IPS-18a (cell line): ENCODE measurements at regions not wholly inside any gene's neighbourhood (a gene's known extent, or its start where the extent isn't known, plus 50 kb on each side); places are given as distances from the start of the nearest gene placed in this dataset.

Source experiments
- H3K27ac ChIP-seq: one replicate; pipeline ENCODE4 v1.5.1; 2013; ENCODE audit warnings: low read length
- H3K27me3 ChIP-seq: one replicate; pipeline ENCODE4 v1.6.1; 2013; ENCODE audit warnings: mild to moderate bottlenecking, low read length; ENCODE audit not compliant: control insufficient read depth, insufficient read depth
- H3K36me3 ChIP-seq: one replicate; pipeline ENCODE4 v1.6.1; 2013; ENCODE audit warnings: low read depth, low read length; ENCODE audit not compliant: control insufficient read depth
- H3K4me1 ChIP-seq: one replicate; pipeline ENCODE4 v1.6.1; 2013; ENCODE audit warnings: low read depth, low read length; ENCODE audit not compliant: control insufficient read depth
- H3K4me3 ChIP-seq: one replicate; pipeline ENCODE4 v1.5.1; 2013; ENCODE audit warnings: low read length
- H3K9ac ChIP-seq: one replicate; pipeline ENCODE4 v1.6.1; 2013; ENCODE audit warnings: mild to moderate bottlenecking, low read length, moderate library complexity
- H3K9me3 ChIP-seq: one replicate; pipeline ENCODE4 v1.6.1; 2013; ENCODE audit warnings: low read depth, low read length; ENCODE audit not compliant: control insufficient read depth

- Histone ChIP-seq H3K27ac (no peak overlapping the region), H3K9ac (no peak overlapping the region), H3K27me3 (no peaks in the 10 kb centered on the region), H3K9me3 (no peaks in the 10 kb centered on the region), H3K4me3 (no peak overlapping the region), H3K36me3 (no peaks in the 10 kb centered on the region), H3K4me1 (peaks cover 4% of the 10 kb centered on the region)
Observed at GRCh38 chr16:13291591-13292333, 390.4 kb downstream of the SHISA9 start.

DNA sequence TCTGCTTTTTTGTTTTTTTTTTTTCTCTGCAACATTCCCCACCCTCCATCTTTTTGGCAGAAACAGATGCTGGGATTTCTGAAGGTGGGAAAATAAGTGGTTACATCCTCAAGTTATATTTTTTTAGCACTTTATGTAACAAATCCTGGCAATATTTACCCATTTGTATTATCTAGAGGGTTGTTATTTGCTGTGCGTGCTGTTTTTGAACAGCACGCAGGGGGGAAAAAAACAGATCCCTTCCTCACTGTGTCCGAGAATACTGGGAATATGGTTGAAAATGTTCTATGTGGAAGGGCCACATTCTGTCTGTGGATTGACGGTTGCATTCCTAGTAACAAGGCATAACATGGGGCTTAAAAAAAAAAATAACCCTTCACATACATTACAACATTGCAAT is 394.8 kb downstream of the SHISA9 start:
- no peak overlapping the region for H3K9ac ChIP-seq
- H3K27me3 ChIP-seq = no peaks in the 10 kb centered on the region
- H3K4me1 ChIP-seq = peaks cover 4% of the 10 kb centered on the region
- H3K4me3 ChIP-seq = no peak overlapping the region
- no peaks in the 10 kb centered on the region for H3K36me3 ChIP-seq
- H3K27ac ChIP-seq = no peak overlapping the region
- H3K9me3 ChIP-seq = no peaks in the 10 kb centered on the region

DNA sequence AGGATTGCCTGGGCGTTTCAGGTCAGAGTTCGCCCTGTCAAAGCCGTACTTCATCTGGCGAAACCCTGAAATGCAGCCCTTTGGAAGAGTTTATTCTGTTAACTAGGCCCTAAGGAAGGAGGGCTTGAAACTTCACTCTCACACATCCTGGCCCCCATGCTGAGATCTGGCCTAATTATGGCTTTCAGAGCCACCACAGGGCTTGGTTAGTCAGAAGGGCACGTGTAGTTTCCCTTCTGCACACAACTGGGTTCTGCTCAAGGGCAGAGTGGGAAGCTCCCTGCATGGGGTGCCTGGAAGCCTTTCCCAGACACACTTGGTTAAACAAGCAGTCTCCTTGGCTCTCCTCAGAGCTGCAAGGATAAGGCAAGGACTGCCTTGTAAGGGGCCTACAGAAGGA is 397.3 kb downstream of the SHISA9 start:
- Histone ChIP-seq H3K4me3 (no peak overlapping the region), H3K9me3 (no peaks in the 10 kb centered on the region), H3K36me3 (no peaks in the 10 kb centered on the region), H3K27me3 (no peaks in the 10 kb centered on the region), H3K27ac (no peak overlapping the region), H3K9ac (no peak overlapping the region), H3K4me1 (peaks cover 4% of the 10 kb centered on the region)

DNA sequence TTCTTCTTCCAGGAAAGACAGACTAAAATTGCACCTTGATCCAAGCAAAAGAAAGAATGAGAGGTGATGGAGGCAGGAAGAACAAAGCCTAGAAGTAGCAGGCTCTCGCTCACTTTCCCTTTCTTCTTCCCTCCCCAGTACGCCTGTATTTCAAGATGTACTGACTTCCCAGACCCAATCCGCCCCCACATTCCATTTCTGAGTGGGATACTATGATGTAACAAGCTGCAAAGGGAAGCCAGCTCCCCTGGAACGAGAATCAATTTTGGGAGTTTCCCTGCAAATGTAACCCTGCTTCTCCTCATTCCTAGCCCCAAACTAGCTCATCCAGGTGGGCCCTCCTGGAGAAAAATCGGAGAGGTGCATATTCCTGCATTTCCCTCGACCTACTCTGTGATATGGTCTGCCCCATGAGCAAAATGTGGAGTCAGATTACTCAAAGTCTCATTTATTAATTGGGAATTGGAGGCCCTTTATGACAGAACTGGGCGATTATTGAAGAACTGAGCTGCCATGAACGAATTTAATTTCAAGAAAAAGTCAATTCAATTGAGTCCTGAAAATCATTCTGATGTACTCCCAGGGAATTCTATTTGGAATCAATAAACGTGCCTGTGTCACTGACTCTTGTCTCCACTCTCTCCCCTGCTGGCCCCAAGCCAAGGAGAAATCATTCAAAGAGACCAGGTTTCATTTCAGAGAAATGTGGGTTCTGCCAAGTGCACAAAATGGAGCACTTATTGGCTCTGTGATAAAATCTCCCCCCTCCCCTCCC is 398.9 kb downstream of the SHISA9 start:
- no peak overlapping the region for H3K4me3 ChIP-seq
- no peaks in the 10 kb centered on the region for H3K36me3 ChIP-seq
- no peaks in the 10 kb centered on the region for H3K9me3 ChIP-seq
- peaks cover 3% of the 10 kb centered on the region for H3K4me1 ChIP-seq
- H3K27me3 ChIP-seq = no peaks in the 10 kb centered on the region
- H3K9ac ChIP-seq = no peak overlapping the region
- no peak overlapping the region for H3K27ac ChIP-seq

- H3K9ac ChIP-seq = no peak overlapping the region
- H3K9me3 ChIP-seq = no peaks in the 10 kb centered on the region
- no peaks in the 10 kb centered on the region for H3K27me3 ChIP-seq
- no peaks in the 10 kb centered on the region for H3K36me3 ChIP-seq
- no peaks in the 10 kb centered on the region for H3K4me1 ChIP-seq
- H3K27ac ChIP-seq = no peak overlapping the region
- no peak overlapping the region for H3K4me3 ChIP-seq
Observed at GRCh38 chr16:13305019-13305755, 403.8 kb downstream of the SHISA9 start.

DNA sequence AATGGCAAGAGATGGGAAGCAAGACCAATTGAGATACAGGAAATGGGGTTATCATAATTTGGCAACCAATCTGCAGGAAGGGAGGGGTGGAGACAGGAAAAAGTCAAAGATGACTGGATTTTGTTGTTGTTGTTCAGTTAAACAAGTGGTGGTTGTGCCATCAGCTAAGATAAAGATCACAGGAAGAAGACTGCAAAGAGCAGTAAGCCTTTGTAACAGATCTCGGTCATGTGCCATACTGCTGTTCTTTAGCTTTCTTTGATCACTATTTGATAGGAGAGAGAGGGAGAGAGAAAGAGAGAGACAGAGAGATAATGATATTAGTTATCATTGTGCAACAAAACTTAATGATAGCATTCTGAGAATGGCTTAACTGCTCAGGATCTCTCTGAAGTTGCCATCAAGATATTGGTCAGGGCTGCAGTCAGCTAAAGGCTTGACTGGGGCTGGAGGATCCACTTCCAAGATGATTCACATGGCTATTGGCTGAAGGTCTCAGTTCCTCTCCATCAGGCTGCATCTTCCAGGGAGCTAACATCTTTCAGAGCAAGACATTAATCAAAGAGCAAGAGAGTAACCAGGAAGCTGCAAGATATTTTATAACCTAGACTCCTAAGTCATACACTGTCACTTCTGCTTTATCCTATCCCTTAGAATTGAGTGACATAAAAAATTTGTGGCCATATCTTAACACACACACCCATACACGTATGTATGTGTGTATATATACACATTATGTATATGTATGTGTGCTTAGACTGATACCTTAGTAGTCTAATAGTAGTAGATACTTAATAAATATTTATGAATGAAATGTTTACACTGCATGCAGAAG is 405.0 kb downstream of the SHISA9 start:
- no peaks in the 10 kb centered on the region for H3K36me3 ChIP-seq
- no peak overlapping the region for H3K9ac ChIP-seq
- H3K4me1 ChIP-seq = no peaks in the 10 kb centered on the region
- no peaks in the 10 kb centered on the region for H3K27me3 ChIP-seq
- H3K4me3 ChIP-seq = no peak overlapping the region
- no peaks in the 10 kb centered on the region for H3K9me3 ChIP-seq
- H3K27ac ChIP-seq = no peak overlapping the region

DNA sequence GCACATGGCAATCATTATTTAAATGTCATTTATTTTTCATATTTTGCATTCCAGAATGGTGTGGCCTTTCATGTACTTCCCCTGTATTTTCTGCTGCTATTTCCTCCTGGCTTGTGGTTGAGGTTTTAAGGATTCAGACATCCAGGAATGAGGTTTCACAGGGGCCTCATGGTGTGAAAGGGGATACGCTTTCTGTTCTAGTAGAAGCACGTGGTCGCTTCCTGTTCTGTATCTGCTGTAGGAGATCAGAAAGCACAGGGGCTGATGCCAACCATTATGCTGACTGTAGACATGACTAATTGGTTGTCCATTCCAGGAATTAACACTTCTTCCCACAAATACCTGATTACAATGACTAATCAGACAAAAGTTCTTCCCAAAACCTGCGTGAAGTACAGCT is 405.9 kb downstream of the SHISA9 start:
- Histone ChIP-seq H3K27ac (no peak overlapping the region), H3K27me3 (no peaks in the 10 kb centered on the region), H3K36me3 (no peaks in the 10 kb centered on the region), H3K9me3 (no peaks in the 10 kb centered on the region), H3K9ac (no peak overlapping the region), H3K4me3 (no peak overlapping the region), H3K4me1 (no peaks in the 10 kb centered on the region)

DNA sequence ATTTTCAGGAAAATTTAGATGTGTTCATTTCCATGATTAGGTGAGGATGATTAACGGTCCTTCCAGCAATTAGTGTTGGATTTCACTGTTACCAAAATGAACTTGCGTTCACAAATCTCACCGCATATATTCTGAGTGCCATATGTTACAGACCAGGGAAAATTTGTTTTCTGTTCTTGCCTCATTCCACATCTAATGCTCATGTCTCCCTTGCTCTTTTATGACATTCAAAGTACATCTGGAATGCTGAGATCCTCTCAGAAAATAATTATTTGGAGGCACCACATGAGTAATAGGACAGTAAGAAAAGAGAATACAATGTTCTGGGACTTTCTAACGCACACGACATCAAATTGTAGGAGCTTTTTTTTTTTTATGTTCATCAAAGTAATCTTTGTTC is 406.5 kb downstream of the SHISA9 start:
- Histone ChIP-seq H3K9ac (no peak overlapping the region), H3K4me3 (no peak overlapping the region), H3K36me3 (no peaks in the 10 kb centered on the region), H3K27ac (no peak overlapping the region), H3K27me3 (no peaks in the 10 kb centered on the region), H3K4me1 (no peaks in the 10 kb centered on the region), H3K9me3 (no peaks in the 10 kb centered on the region)

DNA sequence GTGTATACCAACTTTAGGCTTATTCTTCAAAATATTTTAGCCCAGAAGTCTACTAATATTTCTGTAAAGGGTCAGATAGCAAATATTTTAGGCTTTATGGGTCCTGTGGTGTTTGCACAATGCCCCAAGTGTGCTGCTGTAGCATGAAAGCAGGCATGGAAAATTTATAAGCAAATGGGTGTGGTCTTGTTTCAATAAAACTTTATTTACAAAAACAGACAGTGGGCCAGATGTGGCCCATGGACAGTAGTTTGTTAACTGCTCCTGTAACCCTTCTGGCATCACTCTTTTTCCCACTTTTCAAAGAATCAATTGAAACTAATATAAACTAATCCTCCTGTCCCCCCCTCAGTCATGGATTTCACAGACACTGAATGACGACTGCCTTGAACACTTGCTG is 410.7 kb downstream of the SHISA9 start:
- Histone ChIP-seq H3K27me3 (no peaks in the 10 kb centered on the region), H3K9me3 (no peaks in the 10 kb centered on the region), H3K9ac (no peak overlapping the region), H3K36me3 (no peaks in the 10 kb centered on the region), H3K4me3 (no peak overlapping the region), H3K4me1 (no peaks in the 10 kb centered on the region), H3K27ac (no peak overlapping the region)

DNA sequence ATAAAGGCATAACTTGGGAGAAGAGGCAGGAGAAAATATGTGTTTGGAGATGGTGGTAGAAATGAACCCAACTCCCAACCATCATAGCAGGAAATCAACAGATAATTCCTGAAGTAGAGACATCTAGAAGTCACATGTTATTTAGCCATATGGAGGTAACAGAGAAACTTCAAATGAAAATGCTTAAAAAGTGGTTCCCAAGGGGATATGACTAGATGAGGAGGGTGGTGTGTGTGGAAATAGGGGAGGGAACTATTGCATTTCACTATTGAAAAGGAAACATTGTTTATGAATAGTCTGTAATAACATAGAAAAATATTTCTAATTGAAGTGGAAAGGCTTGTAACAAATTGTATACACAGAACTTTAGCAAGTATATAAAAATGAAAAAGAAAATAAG is 412.0 kb downstream of the SHISA9 start:
- no peaks in the 10 kb centered on the region for H3K4me1 ChIP-seq
- no peaks in the 10 kb centered on the region for H3K9me3 ChIP-seq
- no peaks in the 10 kb centered on the region for H3K36me3 ChIP-seq
- H3K9ac ChIP-seq = no peak overlapping the region
- no peak overlapping the region for H3K27ac ChIP-seq
- no peaks in the 10 kb centered on the region for H3K27me3 ChIP-seq
- no peak overlapping the region for H3K4me3 ChIP-seq

- no peak overlapping the region for H3K27ac ChIP-seq
- no peaks in the 10 kb centered on the region for H3K9me3 ChIP-seq
- no peak overlapping the region for H3K9ac ChIP-seq
- no peaks in the 10 kb centered on the region for H3K27me3 ChIP-seq
- no peaks in the 10 kb centered on the region for H3K4me1 ChIP-seq
- no peak overlapping the region for H3K4me3 ChIP-seq
- no peaks in the 10 kb centered on the region for H3K36me3 ChIP-seq
Observed at GRCh38 chr16:13314633-13315032, 413.2 kb downstream of the SHISA9 start.
